ENCODE measurements at regions not wholly inside any gene's neighbourhood (a gene's known extent, or its start where the extent isn't known, plus 50 kb on each side); places are given as distances from the start of the nearest gene placed in this dataset.

GRCh38 chr11:45470794-45471167 is 184.6 kb upstream of the SYT13 start:
- TF ChIP-seq CTCF (IDR thresholded peaks at IDR 0.05; ENCODE audit: insufficient read depth, low read depth, low read length), result no peak
- no peak for TF ChIP-seq EZH2 (IDR thresholded peaks at IDR 0.05; ENCODE audit: insufficient read depth, low read length)
